Panc1 (cell line): ENCODE measurements at regions not wholly inside any gene's neighbourhood (a gene's known extent, or its start where the extent isn't known, plus 50 kb on each side); places are given as distances from the start of the nearest gene placed in this dataset.

Source experiments
- ATAC-seq: fragments of 200-7000 bp; cut with Tn5 transposase; 2 replicates; pipeline ENCODE4 v1.9.1; 2020; ENCODE audit warnings: mild to moderate bottlenecking, moderate library complexity
- BruUV-seq: library from RNA; stranded (reverse); fragments of 400-500 nt; replicated peaks from 2 replicates; lab custom pipeline; 2021; lab: Mats Ljungman, UMichigan
- CTCF ChIA-PET: fragments of 300-600 bp; sonication (Branson Sonifier 250); formaldehyde crosslinking; loops from one replicate; lab custom pipeline; 2022; ENCODE audit warnings: antibody characterized with exemption; lab: Charles Lee
- POLR2A ChIA-PET: fragments of 300-600 bp; sonication (Branson Sonifier 250); formaldehyde crosslinking; loops from one replicate; lab custom pipeline; 2022; ENCODE audit warnings: antibody characterized with exemption; lab: Charles Lee
- DNase-seq: peaks from one replicate; pipeline ENCODE4 v3.0.0-alpha.2; 2010; ENCODE audit warnings: low read depth, low spot score
- H3K27ac ChIP-seq: 2 replicates; pipeline ENCODE4 v1.5.1; 2011; ENCODE audit warnings: mild to moderate bottlenecking, low read length, inconsistent platforms
- H3K27me3 ChIP-seq: fragments of 200-500 bp; sonication (Bioruptor generic); 2 replicates; pipeline ENCODE4 v1.6.0; 2014; ENCODE audit warnings: low read length, inconsistent platforms; ENCODE audit not compliant: control insufficient read depth, insufficient read depth
- H3K36me3 ChIP-seq: fragments of 200-500 bp; sonication (Bioruptor generic); 2 replicates; pipeline ENCODE4 v1.5.1; 2014; ENCODE audit warnings: inconsistent platforms, mild to moderate bottlenecking, low read length, moderate library complexity; ENCODE audit not compliant: control insufficient read depth, insufficient read depth
- H3K4me1 ChIP-seq: 2 replicates; pipeline ENCODE4 v1.5.1; 2011; ENCODE audit warnings: inconsistent platforms, mild to moderate bottlenecking, low read length, moderate library complexity; ENCODE audit not compliant: control insufficient read depth, insufficient read depth
- H3K4me3 ChIP-seq, 2 experiments: 2 replicates each; pipeline ENCODE4 v1.5.1; 2011 to 2012; ENCODE audit warnings: low read depth in 2 of 2, low read length in 2 of 2, mild to moderate bottlenecking in 2 of 2, inconsistent platforms in 1 of 2, moderate library complexity in 1 of 2
- H3K9me3 ChIP-seq: fragments of 200-500 bp; sonication (Bioruptor generic); 2 replicates; pipeline ENCODE4 v1.5.1; 2014; ENCODE audit warnings: low read depth, mild to moderate bottlenecking, inconsistent platforms, low read length, moderate library complexity; ENCODE audit not compliant: control insufficient read depth, insufficient read depth
- CTCF ChIP-seq: fragments of 450-650 bp; IDR thresholded peaks from 2 replicates; pipeline ENCODE4 v1.5.1; 2017; ENCODE audit warnings: mild to moderate bottlenecking
- POLR2AphosphoS5 ChIP-seq: IDR thresholded peaks from 2 replicates; pipeline ENCODE4 v1.6.1; 2012; ENCODE audit warnings: mild to moderate bottlenecking, low read depth, low read length, moderate library complexity
- REST ChIP-seq, 2 experiments: IDR thresholded peaks; 2 replicates each; pipeline ENCODE4 v1.6.1; 2011 to 2012; ENCODE audit warnings: low read depth in 2 of 2, control low read depth in 1 of 2, low read length in 1 of 2, mild to moderate bottlenecking in 1 of 2, moderate library complexity in 1 of 2; ENCODE audit not compliant: insufficient read depth in 1 of 2
- SIN3A ChIP-seq: IDR thresholded peaks from 2 replicates; pipeline ENCODE4 v1.6.1; 2012; ENCODE audit warnings: low read depth, mild to moderate bottlenecking, low read length, moderate library complexity, borderline replicate concordance; ENCODE audit not compliant: insufficient read depth
- TCF7L2 ChIP-seq: IDR thresholded peaks from 2 replicates; pipeline ENCODE4 v1.6.1; 2011; ENCODE audit warnings: mild to moderate bottlenecking, low read depth, low read length, inconsistent platforms
- in situ Hi-C: cut with HindIII; loops from 2 replicates; pipeline ENCODE4 v1.10.0; 2016; ENCODE audit warnings: low sequenced_read_pairs, low pct_unique_long_range_greater_than_20kb
- intact Hi-C: fragments of 100-400 bp; cut with micrococcal nuclease; formaldehyde crosslinking; loops from one replicate; pipeline ENCODE4 v1.10.0; 2022; ENCODE audit not compliant: unreplicated experiment

GRCh38 chr15:95843241-95843910, 487.1 kb upstream of the NR2F2 start:
- TF ChIP-seq POLR2AphosphoS5 = no peak
- TF ChIP-seq SIN3A = no peak
- no peak for TF ChIP-seq REST (IDR thresholded peaks at IDR 0.05; ENCODE audit: insufficient read depth in 1 of 2, low read depth in 2 of 2, low read length in 1 of 2)
- TF ChIP-seq TCF7L2 = no peak
- TF ChIP-seq CTCF = no peak
- Histone ChIP-seq H3K9me3 (no peaks in the 10 kb centered on the region), H3K27ac (no peak overlapping the region), H3K36me3 (no peaks in the 10 kb centered on the region), H3K4me3 (no peak overlapping the region), H3K4me1 (no peaks in the 10 kb centered on the region), H3K27me3 (no peaks in the 10 kb centered on the region)
- ATAC-seq (no peak), DNase-seq (no peak)
- BruUV-seq = no TSS peak
- intact Hi-C loops (no loop called here), in situ Hi-C loops (no loop called here)
- ChIA-PET CTCF (no interaction called here), POLR2A (no interaction called here)

GRCh38 chr15:95845862-95846515, 484.5 kb upstream of the NR2F2 start:
- ATAC-seq = no peak
- DNase-seq = no peak
- intact Hi-C loops = no loop called here
- Histone ChIP-seq H3K4me3 (no peak overlapping the region), H3K27ac (no peak overlapping the region), H3K4me1 (no peaks in the 10 kb centered on the region), H3K27me3 (no peaks in the 10 kb centered on the region), H3K9me3 (no peaks in the 10 kb centered on the region), H3K36me3 (no peaks in the 10 kb centered on the region)
- TF ChIP-seq POLR2AphosphoS5 (no peak), REST (IDR thresholded peaks at IDR 0.05; ENCODE audit: insufficient read depth in 1 of 2, low read depth in 2 of 2, low read length in 1 of 2) (no peak), SIN3A (no peak), CTCF (no peak)
- CTCF ChIA-PET = no interaction called here
- BruUV-seq = no TSS peak
- in situ Hi-C loops = no loop called here
- POLR2A ChIA-PET = interaction anchor here (0.6 kb wide), 1 partner anchor 825 kb away, joined by 3 read pairs; no protein-coding TSS in a partner anchor
